Right lobe of liver (tissue), 4 donors: ENCODE measurements at regions not wholly inside any gene's neighbourhood (a gene's known extent, or its start where the extent isn't known, plus 50 kb on each side); places are given as distances from the start of the nearest gene placed in this dataset.

Experiments used
- POLR2A ChIP-seq: fragments of 450-650 bp; IDR thresholded peaks from one replicate; pipeline ENCODE4 v1.6.1; 2017; ENCODE audit warnings: antibody characterized with exemption, mild to moderate bottlenecking
- TF ChIP-seq, protein P1 (sequence below), 4 donors: fragments of 200-600 bp in 3 of 4; fragments of 450-650 bp in 1 of 4; IDR thresholded peaks; one replicate each; pipeline versions ENCODE4 v1.5.1 to v1.8.0; 2016 to 2022; ENCODE audit warnings: antibody characterized with exemption in 4 of 4, mild to moderate bottlenecking in 2 of 4
- donor health status: DM: no; HTN: no; CAD: no.
- donor health status: DM: no; HTN: no; CAD: no.
- donor health status: DM: no; HTN: yes; CAD: no.

DNA sequence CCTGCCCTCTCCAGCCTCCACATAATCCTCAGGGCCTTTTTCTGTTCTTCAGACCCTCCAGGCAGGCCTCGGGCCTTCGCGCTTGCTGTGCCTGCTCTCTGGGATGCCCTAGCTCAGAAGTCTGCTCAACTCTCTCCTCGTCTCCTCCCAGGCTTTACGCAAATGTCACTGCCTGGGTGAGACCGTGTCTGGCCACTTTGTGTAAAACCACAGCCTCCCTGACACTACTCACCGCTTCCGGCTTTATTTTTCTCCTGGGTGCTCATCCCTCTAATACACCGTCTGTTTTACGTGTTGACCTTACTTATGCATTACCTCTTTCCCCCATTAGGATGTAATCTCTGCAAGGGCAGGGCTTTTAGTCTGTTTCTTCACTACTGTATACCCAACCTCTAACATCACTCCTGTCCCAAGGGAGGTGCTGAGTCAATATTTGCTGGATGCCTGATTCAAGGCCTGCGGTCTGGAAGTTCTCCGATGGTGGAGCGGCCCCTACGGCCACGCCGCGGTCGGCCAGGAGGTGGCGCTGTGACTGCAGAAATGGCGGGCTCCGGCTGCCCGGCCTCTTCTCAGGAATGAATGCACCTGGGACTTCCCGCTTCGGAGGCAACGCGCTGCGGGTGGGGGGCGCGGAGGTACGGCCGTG lies 58.2 kb upstream of the THY1 start:
- TF ChIP-seq POLR2A, result no peak
- TF ChIP-seq, protein P1, sequence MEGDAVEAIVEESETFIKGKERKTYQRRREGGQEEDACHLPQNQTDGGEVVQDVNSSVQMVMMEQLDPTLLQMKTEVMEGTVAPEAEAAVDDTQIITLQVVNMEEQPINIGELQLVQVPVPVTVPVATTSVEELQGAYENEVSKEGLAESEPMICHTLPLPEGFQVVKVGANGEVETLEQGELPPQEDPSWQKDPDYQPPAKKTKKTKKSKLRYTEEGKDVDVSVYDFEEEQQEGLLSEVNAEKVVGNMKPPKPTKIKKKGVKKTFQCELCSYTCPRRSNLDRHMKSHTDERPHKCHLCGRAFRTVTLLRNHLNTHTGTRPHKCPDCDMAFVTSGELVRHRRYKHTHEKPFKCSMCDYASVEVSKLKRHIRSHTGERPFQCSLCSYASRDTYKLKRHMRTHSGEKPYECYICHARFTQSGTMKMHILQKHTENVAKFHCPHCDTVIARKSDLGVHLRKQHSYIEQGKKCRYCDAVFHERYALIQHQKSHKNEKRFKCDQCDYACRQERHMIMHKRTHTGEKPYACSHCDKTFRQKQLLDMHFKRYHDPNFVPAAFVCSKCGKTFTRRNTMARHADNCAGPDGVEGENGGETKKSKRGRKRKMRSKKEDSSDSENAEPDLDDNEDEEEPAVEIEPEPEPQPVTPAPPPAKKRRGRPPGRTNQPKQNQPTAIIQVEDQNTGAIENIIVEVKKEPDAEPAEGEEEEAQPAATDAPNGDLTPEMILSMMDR (IDR thresholded peaks at IDR 0.05), result peak in 3 of 4 donors; percentile 97 to 99 (median 99)
